ENCODE measurements at regions not wholly inside any gene's neighbourhood (a gene's known extent, or its start where the extent isn't known, plus 50 kb on each side); places are given as distances from the start of the nearest gene placed in this dataset.

GRCh38 chr11:45048870-45049691 is 97.4 kb upstream of the PRDM11 start:
- H3F3A ChIP-seq (replicated peaks; ENCODE audit: insufficient read depth): no peaks in the 10 kb centered on the region
- H3K4me1 ChIP-seq (ENCODE audit: control insufficient read depth in 1 of 2, insufficient read depth in 2 of 2, low read depth in 1 of 2, low read length in 1 of 2): peaks cover 10 to 22% of the 10 kb centered on the region in 2 experiments
- H3K9me3 ChIP-seq: no peaks in the 10 kb centered on the region
- DNase-seq: peak; percentile 79
- H3K27ac ChIP-seq (ENCODE audit: low read depth in 2 of 2, low read length in 1 of 2): peak overlapping the region in 1 of 2 experiments; percentile 61; a peak in 2 of 4 replicates
- H3K9ac ChIP-seq: no peak overlapping the region
- 35% methylated on average over 22 of the region's 22 CpGs for WGBS (ENCODE audit: low lambda C conversion rate)
- no peaks in the 10 kb centered on the region for H4K20me1 ChIP-seq (ENCODE audit: insufficient read depth)
- no peak overlapping the region for H2AFZ ChIP-seq (ENCODE audit: low read depth)
- no peaks in the 10 kb centered on the region for H3K79me2 ChIP-seq (ENCODE audit: insufficient read depth)
- POLR2A ChIA-PET: no interaction called here
- H3K27me3 ChIP-seq (ENCODE audit: insufficient read depth): peaks cover 10% of the 10 kb centered on the region; the same call in 1 of the 2 replicates
- TF ChIP-seq MXI1 (IDR thresholded peaks at IDR 0.05; ENCODE audit: low read depth, low read length): peak; percentile 85
- TF ChIP-seq CHD2 (IDR thresholded peaks at IDR 0.05; ENCODE audit: low read length, partially characterized antibody): peak; percentile 79
- TF ChIP-seq TCF12 (IDR thresholded peaks at IDR 0.05): peak; percentile 69
- TF ChIP-seq USF2 (IDR thresholded peaks at IDR 0.05; ENCODE audit: borderline replicate concordance, low read depth, low read length): no peak
- TF ChIP-seq USF1 (IDR thresholded peaks at IDR 0.05; ENCODE audit: borderline replicate concordance, low read depth): no peak
- TF ChIP-seq NFIC (IDR thresholded peaks at IDR 0.05; ENCODE audit: borderline replicate concordance): 0 out of 2 replicates have a peak, but pooled peaks have one; percentile 13
- TF ChIP-seq TEAD4 (IDR thresholded peaks at IDR 0.05; ENCODE audit: borderline replicate concordance, insufficient read depth): no peak
- no peak for TF ChIP-seq ELF1 (IDR thresholded peaks at IDR 0.05)
- peak; percentile 93 for TF ChIP-seq FOXJ3 (CRISPR knock-in tag; IDR thresholded peaks at IDR 0.05)
- TF ChIP-seq SMC3 (IDR thresholded peaks at IDR 0.05; ENCODE audit: low read depth, low read length): no peak
- TF ChIP-seq GATA2 (CRISPR knock-in tag; IDR thresholded peaks at IDR 0.05): peak; percentile 99
- TF ChIP-seq, protein P1, sequence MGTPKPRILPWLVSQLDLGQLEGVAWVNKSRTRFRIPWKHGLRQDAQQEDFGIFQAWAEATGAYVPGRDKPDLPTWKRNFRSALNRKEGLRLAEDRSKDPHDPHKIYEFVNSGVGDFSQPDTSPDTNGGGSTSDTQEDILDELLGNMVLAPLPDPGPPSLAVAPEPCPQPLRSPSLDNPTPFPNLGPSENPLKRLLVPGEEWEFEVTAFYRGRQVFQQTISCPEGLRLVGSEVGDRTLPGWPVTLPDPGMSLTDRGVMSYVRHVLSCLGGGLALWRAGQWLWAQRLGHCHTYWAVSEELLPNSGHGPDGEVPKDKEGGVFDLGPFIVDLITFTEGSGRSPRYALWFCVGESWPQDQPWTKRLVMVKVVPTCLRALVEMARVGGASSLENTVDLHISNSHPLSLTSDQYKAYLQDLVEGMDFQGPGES (IDR thresholded peaks at IDR 0.05; ENCODE audit: low read depth, low read length): no peak
- no peak for TF ChIP-seq EZH2phosphoT487 (IDR thresholded peaks at IDR 0.05; ENCODE audit: borderline replicate concordance, low read depth)
- TF ChIP-seq RAD21 (IDR thresholded peaks at IDR 0.05; ENCODE audit: low read length): no peak; the same call in 1 of the 2 replicates
- TF ChIP-seq MEF2A (IDR thresholded peaks at IDR 0.05; ENCODE audit: borderline replicate concordance, low read depth): no peak
- TF ChIP-seq SIN3A (IDR thresholded peaks at IDR 0.05; ENCODE audit: borderline replicate concordance, low read depth, low read length): no peak
- TF ChIP-seq JUND (IDR thresholded peaks at IDR 0.05): no peak
- TF ChIP-seq REST (IDR thresholded peaks at IDR 0.05; ENCODE audit: low read depth, low read length): no peak
- TF ChIP-seq EP300 (IDR thresholded peaks at IDR 0.05; ENCODE audit: borderline replicate concordance in 1 of 2, low read depth in 1 of 2, low read length in 1 of 2): peak in 1 of 2 experiments; percentile 92; a peak in 2 of 4 replicates
- no peak for TF ChIP-seq ZBTB33 (IDR thresholded peaks at IDR 0.05; ENCODE audit: borderline replicate concordance, low read depth)
- peak; percentile 99 for TF ChIP-seq RCOR1 (IDR thresholded peaks at IDR 0.05; ENCODE audit: low read length)
- no peak for TF ChIP-seq TAF1 (IDR thresholded peaks at IDR 0.05; ENCODE audit: borderline replicate concordance, low read depth, low read length)
- no peak overlapping the region for H3K4me2 ChIP-seq
- H3K9me2 ChIP-seq: no peaks in the 10 kb centered on the region
- H3K36me3 ChIP-seq (replicated peaks in 1 of 2; ENCODE audit: control insufficient read depth in 1 of 2, insufficient read depth in 2 of 2, low read length in 1 of 2): no peaks in the 10 kb centered on the region
- no peak overlapping the region; a peak in 1 of 4 replicates for H3K4me3 ChIP-seq (ENCODE audit: low read depth in 2 of 2, low read length in 1 of 2)
- CTCF ChIA-PET: interaction anchor here (0.6 to 5.2 kb wide), 8 partner anchors 23 to 432 kb away, joined by 3 to 28 read pairs (median 4); no protein-coding TSS in a partner anchor

Measured in SK-N-SH (cell line).